Astrocyte (in vitro differentiated cells and primary cell): ENCODE measurements at regions not wholly inside any gene's neighbourhood (a gene's known extent, or its start where the extent isn't known, plus 50 kb on each side); places are given as distances from the start of the nearest gene placed in this dataset.

Source experiments
- DNase-seq: peaks from one replicate; pipeline ENCODE4 v3.0.0-alpha.2; 2010; ENCODE audit warnings: low read depth
- FAIRE-seq: peaks from 2 replicates; lab custom pipeline; 2011; peaks lifted over from hg19 to GRCh38; lab: Jason Lieb, UNC
- H2AFZ ChIP-seq: 2 replicates; pipeline ENCODE4 v1.6.0; 2012; ENCODE audit warnings: low read depth, low read length, inconsistent platforms
- H3K27ac ChIP-seq: 2 replicates; pipeline ENCODE4 v1.5.1; 2011; ENCODE audit warnings: low read depth, low read length, inconsistent platforms
- H3K27me3 ChIP-seq: 2 replicates; pipeline ENCODE4 v1.6.0; 2011; ENCODE audit warnings: low read length, inconsistent platforms; ENCODE audit not compliant: insufficient read depth
- H3K36me3 ChIP-seq: 2 replicates; pipeline ENCODE4 v1.5.1; 2011; ENCODE audit warnings: low read length, inconsistent platforms; ENCODE audit not compliant: insufficient read depth
- H3K4me1 ChIP-seq: 2 replicates; pipeline ENCODE4 v1.5.1; 2011; ENCODE audit warnings: low read length, inconsistent platforms; ENCODE audit not compliant: insufficient read depth
- H3K4me2 ChIP-seq: 2 replicates; pipeline ENCODE4 v1.6.0; 2012; ENCODE audit warnings: low read length, inconsistent platforms
- H3K4me3 ChIP-seq: 2 replicates; pipeline ENCODE4 v1.5.1; 2011; ENCODE audit warnings: low read depth, mild to moderate bottlenecking, low read length, inconsistent platforms; ENCODE audit not compliant: insufficient read depth
- H3K79me2 ChIP-seq: 2 replicates; pipeline ENCODE4 v1.6.0; 2012; ENCODE audit warnings: mild to moderate bottlenecking, low read length, inconsistent platforms; ENCODE audit not compliant: insufficient read depth
- H3K9ac ChIP-seq: 2 replicates; pipeline ENCODE4 v1.6.0; 2012; ENCODE audit warnings: mild to moderate bottlenecking, low read length, inconsistent platforms
- H3K9me3 ChIP-seq: 2 replicates; pipeline ENCODE4 v1.5.1; 2012; ENCODE audit warnings: low read depth, mild to moderate bottlenecking, low read length, inconsistent platforms; ENCODE audit not compliant: insufficient read depth
- H4K20me1 ChIP-seq: 2 replicates; pipeline ENCODE4 v1.6.0; 2012; ENCODE audit warnings: low read length, inconsistent platforms; ENCODE audit not compliant: insufficient read depth
- H3K27ac Mint-ChIP-seq: one replicate; pipeline ENCODE4 v1.8.0; 2021; ENCODE audit warnings: mild to moderate bottlenecking, mixed read lengths; ENCODE audit not compliant: unreplicated experiment
- H3K27me3 Mint-ChIP-seq: one replicate; pipeline ENCODE4 v1.8.0; 2021; ENCODE audit warnings: low read depth, mixed read lengths; ENCODE audit not compliant: unreplicated experiment
- H3K36me3 Mint-ChIP-seq: one replicate; pipeline ENCODE4 v1.8.0; 2021; ENCODE audit warnings: low read depth, mixed read lengths; ENCODE audit not compliant: unreplicated experiment
- H3K4me1 Mint-ChIP-seq: one replicate; pipeline ENCODE4 v1.8.0; 2021; ENCODE audit warnings: low read depth, mixed read lengths; ENCODE audit not compliant: unreplicated experiment
- H3K4me3 Mint-ChIP-seq: one replicate; pipeline ENCODE4 v1.8.0; 2021; ENCODE audit warnings: mild to moderate bottlenecking, moderate library complexity, mixed read lengths; ENCODE audit not compliant: unreplicated experiment
- H3K9me3 Mint-ChIP-seq: one replicate; pipeline ENCODE4 v1.8.0; 2021; ENCODE audit warnings: mild to moderate bottlenecking, mixed read lengths; ENCODE audit not compliant: unreplicated experiment
- CTCF ChIP-seq: IDR thresholded peaks from 2 replicates; pipeline ENCODE4 v1.5.1; 2011; ENCODE audit warnings: low read depth, mild to moderate bottlenecking, inconsistent platforms, low read length, moderate library complexity; ENCODE audit not compliant: insufficient read depth
- EZH2 ChIP-seq: IDR thresholded peaks from 2 replicates; pipeline ENCODE4 v1.6.1; 2012; ENCODE audit warnings: mild to moderate bottlenecking, low read length, inconsistent platforms; ENCODE audit not compliant: insufficient read depth

- TF ChIP-seq CTCF = no peak
- TF ChIP-seq EZH2 = no peak
- H3K27me3 ChIP-seq = no peaks in the 10 kb centered on the region
- no peaks in the 10 kb centered on the region for H3K4me1 ChIP-seq
- H3K9ac ChIP-seq = no peak overlapping the region
- H2AFZ ChIP-seq = no peak overlapping the region
- no peaks in the 10 kb centered on the region for H3K79me2 ChIP-seq
- no peaks in the 10 kb centered on the region for H3K9me3 ChIP-seq
- H3K4me1 Mint-ChIP-seq = peaks cover 3% of the 10 kb centered on the region
- H3K9me3 Mint-ChIP-seq = peaks cover 2% of the 10 kb centered on the region
- H3K36me3 ChIP-seq = no peaks in the 10 kb centered on the region
- H3K36me3 Mint-ChIP-seq = no peaks in the 10 kb centered on the region
- H3K4me3 ChIP-seq = no peak overlapping the region
- H3K27me3 Mint-ChIP-seq = no peaks in the 10 kb centered on the region
- no peak overlapping the region for H3K4me2 ChIP-seq
- DNase-seq (no peak), FAIRE-seq (no peak)
- no peak overlapping the region for H3K4me3 Mint-ChIP-seq
- no peaks in the 10 kb centered on the region for H4K20me1 ChIP-seq
- no peak overlapping the region for H3K27ac Mint-ChIP-seq
- no peak overlapping the region for H3K27ac ChIP-seq
Measured at GRCh38 chr3:7953449-7954014, 548.1 kb upstream of the LMCD1 start.

- no peak overlapping the region for H3K4me3 ChIP-seq
- no peaks in the 10 kb centered on the region for H3K4me1 ChIP-seq
- no peak overlapping the region for H3K27ac ChIP-seq
- H4K20me1 ChIP-seq = no peaks in the 10 kb centered on the region
- DNase-seq = no peak
- TF ChIP-seq CTCF (no peak), EZH2 (no peak)
- H3K36me3 ChIP-seq = no peaks in the 10 kb centered on the region
- no peak overlapping the region for H3K4me3 Mint-ChIP-seq
- H3K27me3 Mint-ChIP-seq = no peaks in the 10 kb centered on the region
- H3K36me3 Mint-ChIP-seq = no peaks in the 10 kb centered on the region
- H3K9ac ChIP-seq = no peak overlapping the region
- no peak overlapping the region for H2AFZ ChIP-seq
- FAIRE-seq = no peak
- no peaks in the 10 kb centered on the region for H3K79me2 ChIP-seq
- H3K27me3 ChIP-seq = no peaks in the 10 kb centered on the region
- no peaks in the 10 kb centered on the region for H3K9me3 ChIP-seq
- H3K4me2 ChIP-seq = no peak overlapping the region
- no peak overlapping the region for H3K27ac Mint-ChIP-seq
- H3K9me3 Mint-ChIP-seq = no peaks in the 10 kb centered on the region
- H3K4me1 Mint-ChIP-seq = peaks cover 3% of the 10 kb centered on the region
Measured at GRCh38 chr3:7957024-7957423, 544.6 kb upstream of the LMCD1 start.

GRCh38 chr3:7959094-7959493 lies 542.5 kb upstream of the LMCD1 start:
- H3K9me3 Mint-ChIP-seq = no peaks in the 10 kb centered on the region
- H3K4me3 Mint-ChIP-seq = no peak overlapping the region
- Histone ChIP-seq H3K27me3 (no peaks in the 10 kb centered on the region), H3K4me1 (no peaks in the 10 kb centered on the region), H3K27ac (no peak overlapping the region), H3K4me3 (no peak overlapping the region), H4K20me1 (no peaks in the 10 kb centered on the region), H3K79me2 (no peaks in the 10 kb centered on the region), H2AFZ (no peak overlapping the region), H3K4me2 (no peak overlapping the region), H3K36me3 (no peaks in the 10 kb centered on the region), H3K9ac (no peak overlapping the region), H3K9me3 (no peaks in the 10 kb centered on the region)
- H3K36me3 Mint-ChIP-seq = no peaks in the 10 kb centered on the region
- H3K27ac Mint-ChIP-seq = no peak overlapping the region
- H3K4me1 Mint-ChIP-seq = no peaks in the 10 kb centered on the region
- no peak for TF ChIP-seq EZH2
- DNase-seq (no peak), FAIRE-seq (no peak)
- peaks cover 4% of the 10 kb centered on the region for H3K27me3 Mint-ChIP-seq
